H1 (cell line): ENCODE measurements at regions not wholly inside any gene's neighbourhood (a gene's known extent, or its start where the extent isn't known, plus 50 kb on each side); places are given as distances from the start of the nearest gene placed in this dataset.

ENCODE experiments used
- CTCF ChIP-seq, 3 experiments: IDR thresholded peaks; 1 replicate in 2 of 3; 2 replicates in 1 of 3; pipeline versions ENCODE4 v1.5.1 to v1.6.1; 2011; ENCODE audit warnings: low read length in 3 of 3, mild to moderate bottlenecking in 3 of 3, inconsistent platforms in 2 of 3, low read depth in 1 of 3, moderate library complexity in 1 of 3; ENCODE audit not compliant: insufficient read depth in 1 of 3; ENCODE audit errors: control extremely low read depth in 1 of 3
- E2F6 ChIP-seq: IDR thresholded peaks from 2 replicates; pipeline ENCODE4 v1.6.1; 2012; ENCODE audit warnings: inconsistent platforms
- EP300 ChIP-seq, 2 experiments: IDR thresholded peaks; 1 replicate in 1 of 2; 2 replicates in 1 of 2; pipeline ENCODE4 v1.6.1; 2011 to 2012; ENCODE audit warnings: low read depth in 2 of 2, low read length in 2 of 2, mild to moderate bottlenecking in 2 of 2, borderline replicate concordance in 1 of 2, inconsistent platforms in 1 of 2, moderate library complexity in 1 of 2
- HDAC2 ChIP-seq, 2 experiments: fragments of 300-600 bp in 1 of 2; sonication (generic) in 1 of 2; IDR thresholded peaks; 2 replicates each; pipeline ENCODE4 v1.6.1; 2011 to 2012; ENCODE audit warnings: low read depth in 2 of 2, low read length in 2 of 2, mild to moderate bottlenecking in 2 of 2, moderate library complexity in 2 of 2, borderline replicate concordance in 1 of 2, inconsistent platforms in 1 of 2
- NRF1 ChIP-seq: IDR thresholded peaks from 2 replicates; pipeline ENCODE4 v1.6.1; 2011; ENCODE audit warnings: mild to moderate bottlenecking, low read depth, low read length, improper control_type of control experiment
- SAP30 ChIP-seq: fragments of 300-600 bp; sonication (generic); IDR thresholded peaks from 2 replicates; pipeline ENCODE4 v1.7.1; 2012; ENCODE audit warnings: low read length, moderate library complexity, mild to moderate bottlenecking, inconsistent platforms; ENCODE audit not compliant: insufficient read depth, insufficient replicate concordance
- SIN3A ChIP-seq, 2 experiments: IDR thresholded peaks in 1 of 2; conservative IDR thresholded peaks in 1 of 2; 2 replicates each; pipeline ENCODE4 v1.6.1; 2011 to 2012; ENCODE audit warnings: low read length in 2 of 2, improper control_type of control experiment in 1 of 2, low read depth in 1 of 2, mild to moderate bottlenecking in 1 of 2
- YY1 ChIP-seq: IDR thresholded peaks from 2 replicates; pipeline ENCODE4 v1.6.1; 2011; ENCODE audit warnings: low read depth, mild to moderate bottlenecking, low read length

- TF ChIP-seq CTCF (IDR thresholded peaks at IDR 0.05; ENCODE audit: control extremely low read depth in 1 of 3, insufficient read depth in 1 of 3, low read depth in 1 of 3, low read length in 3 of 3) (no peak), YY1 (no peak), EP300 (IDR thresholded peaks at IDR 0.05; ENCODE audit: borderline replicate concordance in 1 of 2, low read depth in 2 of 2, low read length in 2 of 2) (no peak), SIN3A (conservative IDR thresholded peaks at IDR 0.05 in 1 of 2, IDR thresholded peaks at IDR 0.05 in 1 of 2; ENCODE audit: low read depth in 1 of 2, low read length in 2 of 2) (no peak), HDAC2 (IDR thresholded peaks at IDR 0.05; ENCODE audit: borderline replicate concordance in 1 of 2, low read depth in 2 of 2, low read length in 2 of 2) (no peak), SAP30 (no peak), E2F6 (no peak), NRF1 (no peak)
Measured at GRCh38 chr6:15143086-15143485, 102.8 kb upstream of the JARID2 start.
